Right lobe of liver (tissue), 4 donors: ENCODE measurements at regions not wholly inside any gene's neighbourhood (a gene's known extent, or its start where the extent isn't known, plus 50 kb on each side); places are given as distances from the start of the nearest gene placed in this dataset.

Source experiments
- CTCF ChIP-seq, 4 donors: fragments of 200-600 bp in 3 of 4; fragments of 450-650 bp in 1 of 4; IDR thresholded peaks; one replicate each; pipeline versions ENCODE4 v1.5.1 to v1.8.0; 2016 to 2022; ENCODE audit warnings: antibody characterized with exemption in 4 of 4, mild to moderate bottlenecking in 2 of 4
- POLR2A ChIP-seq: fragments of 450-650 bp; IDR thresholded peaks from one replicate; pipeline ENCODE4 v1.6.1; 2017; ENCODE audit warnings: antibody characterized with exemption, mild to moderate bottlenecking
- donor health status: DM: no; HTN: no; CAD: no.
- donor health status: DM: no; HTN: no; CAD: no.
- donor health status: DM: no; HTN: yes; CAD: no.

GRCh38 chr6:139820210-139820609, 445.8 kb upstream of the CITED2 start:
- TF ChIP-seq CTCF (IDR thresholded peaks at IDR 0.05) = no peak
- TF ChIP-seq POLR2A = no peak
